ENCODE measurements at regions not wholly inside any gene's neighbourhood (a gene's known extent, or its start where the extent isn't known, plus 50 kb on each side); places are given as distances from the start of the nearest gene placed in this dataset.

GRCh38 chr7:26951407-26951950 is 87.1 kb upstream of the SKAP2 start:
- no peak overlapping the region for H3K27ac Mint-ChIP-seq
- H3K9me3 Mint-ChIP-seq, result no peaks in the 10 kb centered on the region
- TF ChIP-seq, protein P1, sequence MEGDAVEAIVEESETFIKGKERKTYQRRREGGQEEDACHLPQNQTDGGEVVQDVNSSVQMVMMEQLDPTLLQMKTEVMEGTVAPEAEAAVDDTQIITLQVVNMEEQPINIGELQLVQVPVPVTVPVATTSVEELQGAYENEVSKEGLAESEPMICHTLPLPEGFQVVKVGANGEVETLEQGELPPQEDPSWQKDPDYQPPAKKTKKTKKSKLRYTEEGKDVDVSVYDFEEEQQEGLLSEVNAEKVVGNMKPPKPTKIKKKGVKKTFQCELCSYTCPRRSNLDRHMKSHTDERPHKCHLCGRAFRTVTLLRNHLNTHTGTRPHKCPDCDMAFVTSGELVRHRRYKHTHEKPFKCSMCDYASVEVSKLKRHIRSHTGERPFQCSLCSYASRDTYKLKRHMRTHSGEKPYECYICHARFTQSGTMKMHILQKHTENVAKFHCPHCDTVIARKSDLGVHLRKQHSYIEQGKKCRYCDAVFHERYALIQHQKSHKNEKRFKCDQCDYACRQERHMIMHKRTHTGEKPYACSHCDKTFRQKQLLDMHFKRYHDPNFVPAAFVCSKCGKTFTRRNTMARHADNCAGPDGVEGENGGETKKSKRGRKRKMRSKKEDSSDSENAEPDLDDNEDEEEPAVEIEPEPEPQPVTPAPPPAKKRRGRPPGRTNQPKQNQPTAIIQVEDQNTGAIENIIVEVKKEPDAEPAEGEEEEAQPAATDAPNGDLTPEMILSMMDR (IDR thresholded peaks at IDR 0.05), result no peak
- intact Hi-C loops (cut with DNase I, micrococcal nuclease), result no loop called here
- ChIA-PET CTCF (interaction anchor here (0.7 kb wide), 1 partner anchor 80 kb away, joined by 3 read pairs; no protein-coding TSS in a partner anchor), POLR2A (no interaction called here)
- no peak overlapping the region for H3K4me3 ChIP-seq (ENCODE audit: low read length)
- H3K4me3 Mint-ChIP-seq, result no peak overlapping the region
- H3K27me3 Mint-ChIP-seq, result peaks cover 25% of the 10 kb centered on the region
- H3K4me1 ChIP-seq (ENCODE audit: insufficient read depth, low read length), result no peaks in the 10 kb centered on the region
- no peaks in the 10 kb centered on the region for H3K4me1 Mint-ChIP-seq (ENCODE audit: low read depth)
- H3K27me3 ChIP-seq (ENCODE audit: control insufficient read depth in 1 of 2, insufficient read depth in 2 of 2, low read length in 2 of 2), result peaks cover 2 to 15% of the 10 kb centered on the region in 2 experiments
- no peaks in the 10 kb centered on the region for H3K36me3 ChIP-seq (ENCODE audit: insufficient read depth, low read length)
- no peak for DNase-seq
- ATAC-seq (ENCODE audit: poor library complexity), result no peak
- no peak overlapping the region for H3K27ac ChIP-seq (ENCODE audit: low read depth in 1 of 2, low read length in 2 of 2)
- H3K36me3 Mint-ChIP-seq (ENCODE audit: low read depth), result no peaks in the 10 kb centered on the region
- H3K9me3 ChIP-seq (ENCODE audit: control insufficient read depth in 1 of 2, insufficient read depth in 1 of 2, low read length in 2 of 2), result no peaks in the 10 kb centered on the region

DNA sequence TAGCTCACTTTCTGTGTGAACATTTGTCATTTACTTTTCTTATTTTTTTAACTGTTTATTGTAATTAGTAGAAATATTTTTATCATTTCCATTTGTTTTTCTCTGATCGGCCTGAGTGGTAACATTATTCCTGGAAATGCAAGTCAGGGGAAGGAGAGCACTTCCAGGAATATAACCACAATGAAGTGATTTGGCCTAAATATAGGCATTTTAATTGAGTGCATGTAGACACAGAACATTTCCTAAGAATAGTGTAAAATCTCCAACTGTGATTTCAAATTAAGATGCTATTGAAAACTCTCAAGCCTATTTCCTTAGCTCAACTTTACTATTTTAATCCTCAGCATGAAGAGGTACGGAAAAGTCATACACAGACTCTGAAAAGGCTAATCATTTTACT is 86.5 kb upstream of the SKAP2 start:
- intact Hi-C loops (cut with DNase I, micrococcal nuclease), result no loop called here
- DNase-seq (no peak), ATAC-seq (ENCODE audit: poor library complexity) (no peak)
- Histone ChIP-seq H3K4me1 (ENCODE audit: insufficient read depth, low read length) (no peaks in the 10 kb centered on the region), H3K27me3 (ENCODE audit: control insufficient read depth in 1 of 2, insufficient read depth in 2 of 2, low read length in 2 of 2) (peaks cover 4 to 15% of the 10 kb centered on the region in 2 experiments), H3K9me3 (ENCODE audit: control insufficient read depth in 1 of 2, insufficient read depth in 1 of 2, low read length in 2 of 2) (no peaks in the 10 kb centered on the region), H3K27ac (ENCODE audit: low read depth in 1 of 2, low read length in 2 of 2) (no peak overlapping the region), H3K36me3 (ENCODE audit: insufficient read depth, low read length) (no peaks in the 10 kb centered on the region), H3K4me3 (ENCODE audit: low read length) (no peak overlapping the region)
- TF ChIP-seq, protein P1 (IDR thresholded peaks at IDR 0.05), result no peak
- peaks cover 25% of the 10 kb centered on the region for H3K27me3 Mint-ChIP-seq
- no peak overlapping the region for H3K27ac Mint-ChIP-seq
- POLR2A ChIA-PET, result no interaction called here
- CTCF ChIA-PET, result no interaction called here
- no peaks in the 10 kb centered on the region for H3K36me3 Mint-ChIP-seq (ENCODE audit: low read depth)
- no peak overlapping the region for H3K4me3 Mint-ChIP-seq
- H3K9me3 Mint-ChIP-seq, result no peaks in the 10 kb centered on the region
- no peaks in the 10 kb centered on the region for H3K4me1 Mint-ChIP-seq (ENCODE audit: low read depth)

DNA sequence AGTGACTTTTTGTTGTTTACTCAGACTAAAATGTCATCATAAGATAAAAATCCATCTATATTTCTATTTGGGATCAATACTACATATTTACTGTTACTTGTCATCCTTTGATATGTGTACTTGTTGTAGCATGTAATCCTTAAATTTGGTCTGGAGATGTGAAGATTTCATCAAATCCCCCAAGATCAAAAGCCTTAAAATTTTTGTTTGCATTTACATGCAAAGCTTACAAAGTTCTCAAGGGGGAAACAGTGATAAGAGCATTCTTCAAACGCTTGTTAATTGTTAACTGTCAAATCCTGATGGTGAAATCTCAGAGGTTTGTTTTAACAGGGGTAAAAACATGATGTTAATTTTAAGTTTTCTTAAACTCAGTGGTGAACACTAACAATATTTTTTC is 84.9 kb upstream of the SKAP2 start:
- Histone ChIP-seq H3K36me3 (ENCODE audit: insufficient read depth, low read length) (no peaks in the 10 kb centered on the region), H3K9me3 (ENCODE audit: control insufficient read depth in 1 of 2, insufficient read depth in 1 of 2, low read length in 2 of 2) (no peaks in the 10 kb centered on the region), H3K27me3 (ENCODE audit: control insufficient read depth in 1 of 2, insufficient read depth in 2 of 2, low read length in 2 of 2) (peaks cover 4 to 15% of the 10 kb centered on the region in 2 experiments), H3K4me3 (ENCODE audit: low read length) (no peak overlapping the region), H3K4me1 (ENCODE audit: insufficient read depth, low read length) (no peaks in the 10 kb centered on the region), H3K27ac (ENCODE audit: low read depth in 1 of 2, low read length in 2 of 2) (no peak overlapping the region)
- DNase-seq (no peak), ATAC-seq (ENCODE audit: poor library complexity) (no peak)
- Mint-ChIP-seq H3K9me3 (no peaks in the 10 kb centered on the region), H3K27me3 (peaks cover 25% of the 10 kb centered on the region), H3K4me3 (no peak overlapping the region), H3K36me3 (ENCODE audit: low read depth) (no peaks in the 10 kb centered on the region), H3K4me1 (ENCODE audit: low read depth) (no peaks in the 10 kb centered on the region), H3K27ac (no peak overlapping the region)
- intact Hi-C loops (cut with DNase I, micrococcal nuclease), result no loop called here
- TF ChIP-seq, protein P1 (IDR thresholded peaks at IDR 0.05), result no peak
- ChIA-PET CTCF (no interaction called here), POLR2A (no interaction called here)

Measured in CD4-positive, alpha-beta T cell (primary cell).